IMR-90 (cell line): ENCODE measurements at regions not wholly inside any gene's neighbourhood (a gene's known extent, or its start where the extent isn't known, plus 50 kb on each side); places are given as distances from the start of the nearest gene placed in this dataset.
A peak's percentile ranks its signal among the peaks of the same experiment; 100 is the strongest.
"Not testable (repeated sequence)": the region's sequence is repeated elsewhere in the genome, so short reads cannot be mapped to it uniquely, and the experiment has no call there.

Experiments used
- ATAC-seq: fragments of 200-7000 bp; cut with Tn5 transposase; 2 replicates; pipeline ENCODE4 v1.9.1; 2020; ENCODE audit warnings: low read depth, mild to moderate bottlenecking, moderate library complexity
- BruUV-seq: library from RNA; stranded (reverse); fragments of 400-500 nt; replicated peaks from 2 replicates; lab custom pipeline; 2021; lab: Mats Ljungman, UMichigan
- CTCF ChIA-PET: fragments of 300-600 bp; formaldehyde crosslinking; extraction: SDS; loops from one replicate; lab custom pipeline; 2021; ENCODE audit warnings: antibody characterized with exemption; lab: Yijun Ruan, JAX
- POLR2A ChIA-PET: fragments of 300-600 bp; sonication (Branson Sonifier 250); formaldehyde crosslinking; loops from one replicate; lab custom pipeline; 2022; ENCODE audit warnings: antibody characterized with exemption; ENCODE audit not compliant: unreplicated experiment; lab: Charles Lee
- DNase-seq: peaks from one replicate; pipeline ENCODE4 v3.0.0; 2013
- H2AFZ ChIP-seq: replicated peaks from 2 replicates; pipeline ENCODE3; 2013; ENCODE audit warnings: low read length, mild to moderate bottlenecking; ENCODE audit not compliant: poor library complexity
- H2AK5ac ChIP-seq: 2 replicates; pipeline ENCODE4 v1.6.1; 2013; ENCODE audit warnings: low read depth, low read length, inconsistent platforms
- H2AK9ac ChIP-seq: replicated peaks from 2 replicates; pipeline ENCODE3; 2013; ENCODE audit warnings: mild to moderate bottlenecking, low read depth, low read length, moderate library complexity; ENCODE audit not compliant: poor library complexity
- H2BK120ac ChIP-seq: 2 replicates; pipeline ENCODE4 v1.6.1; 2013; ENCODE audit warnings: low read depth, low read length, inconsistent platforms
- H2BK15ac ChIP-seq: 3 replicates; pipeline ENCODE4 v1.6.1; 2013; ENCODE audit warnings: low read depth, low read length, inconsistent platforms
- H2BK20ac ChIP-seq: 2 replicates; pipeline ENCODE4 v1.6.1; 2013; ENCODE audit warnings: low read depth, mild to moderate bottlenecking, inconsistent platforms, low read length, moderate library complexity
- H2BK5ac ChIP-seq: 2 replicates; pipeline ENCODE4 v1.6.1; 2013; ENCODE audit warnings: mild to moderate bottlenecking, low read depth, low read length, inconsistent platforms; ENCODE audit not compliant: poor library complexity, severe bottlenecking
- H3K14ac ChIP-seq: replicated peaks from 2 replicates; pipeline ENCODE4 v1.6.1; 2013; ENCODE audit warnings: low read depth, low read length, inconsistent platforms
- H3K18ac ChIP-seq: 2 replicates; pipeline ENCODE4 v1.6.1; 2013; ENCODE audit warnings: low read depth, low read length, control low read depth
- H3K23ac ChIP-seq: 2 replicates; pipeline ENCODE4 v1.6.1; 2013; ENCODE audit warnings: low read depth, low read length, inconsistent platforms
- H3K27ac ChIP-seq: 2 replicates; pipeline ENCODE4 v1.5.1; 2013; ENCODE audit warnings: mild to moderate bottlenecking, control low read depth, low read length; ENCODE audit not compliant: insufficient read depth
- H3K27me3 ChIP-seq: 2 replicates; pipeline ENCODE4 v1.6.1; 2013; ENCODE audit warnings: low read length; ENCODE audit not compliant: control insufficient read depth, insufficient read depth
- H3K36me3 ChIP-seq: 2 replicates; pipeline ENCODE4 v1.6.1; 2013; ENCODE audit warnings: low read length, mixed read lengths; ENCODE audit not compliant: control insufficient read depth, insufficient read depth
- H3K4ac ChIP-seq: 2 replicates; pipeline ENCODE4 v1.6.1; 2013; ENCODE audit warnings: low read depth, low read length, inconsistent platforms
- H3K4me1 ChIP-seq: 2 replicates; pipeline ENCODE4 v1.6.1; 2013; ENCODE audit warnings: low read length, mixed read lengths; ENCODE audit not compliant: control insufficient read depth, insufficient read depth
- H3K4me2 ChIP-seq: 2 replicates; pipeline ENCODE4 v1.6.1; 2013; ENCODE audit warnings: low read depth, mild to moderate bottlenecking, control low read depth, low read length, moderate library complexity
- H3K4me3 ChIP-seq: 2 replicates; pipeline ENCODE4 v1.5.1; 2013; ENCODE audit warnings: low read depth, mild to moderate bottlenecking, control low read depth, low read length, moderate library complexity; ENCODE audit not compliant: insufficient read depth
- H3K56ac ChIP-seq: 2 replicates; pipeline ENCODE4 v1.6.1; 2013; ENCODE audit warnings: low read length, inconsistent platforms; ENCODE audit not compliant: insufficient read depth; ENCODE audit errors: extremely low read depth
- H3K79me1 ChIP-seq, 2 experiments: 2 replicates each; pipeline ENCODE4 v1.6.1; 2013; ENCODE audit warnings: low read length in 2 of 2, inconsistent platforms in 1 of 2, low read depth in 1 of 2
- H3K9ac ChIP-seq: 2 replicates; pipeline ENCODE4 v1.6.1; 2013; ENCODE audit warnings: low read depth, low read length, control low read depth
- H3K9me1 ChIP-seq: 2 replicates; pipeline ENCODE4 v1.6.1; 2013; ENCODE audit warnings: low read length, inconsistent platforms; ENCODE audit not compliant: insufficient read depth
- H3K9me3 ChIP-seq: 2 replicates; pipeline ENCODE4 v1.6.1; 2013; ENCODE audit warnings: low read length; ENCODE audit not compliant: control insufficient read depth, insufficient read depth
- H4K20me1 ChIP-seq: 2 replicates; pipeline ENCODE4 v1.6.1; 2013; ENCODE audit warnings: low read length, inconsistent platforms; ENCODE audit not compliant: insufficient read depth
- H4K5ac ChIP-seq: 2 replicates; pipeline ENCODE4 v1.6.1; 2013; ENCODE audit warnings: mild to moderate bottlenecking, low read depth, low read length, control low read depth
- H4K8ac ChIP-seq, 2 experiments: 2 replicates each; pipeline ENCODE4 v1.6.1; 2013; ENCODE audit warnings: low read depth in 2 of 2, low read length in 2 of 2, control low read depth in 1 of 2, inconsistent platforms in 1 of 2
- H4K91ac ChIP-seq: 2 replicates; pipeline ENCODE4 v1.6.1; 2013; ENCODE audit warnings: low read depth, low read length, inconsistent platforms; ENCODE audit not compliant: insufficient read depth
- CEBPB ChIP-seq: IDR thresholded peaks from 2 replicates; pipeline ENCODE4 v1.6.1; 2012; ENCODE audit warnings: low read depth, low read length, improper control_type of control experiment
- WGBS, 2 experiments: methylation state at CpG; one replicate each; pipeline versions ENCODE4 v1.1.5 to v1.1.7; 2013; ENCODE audit warnings: missing lambda C conversion rate in 2 of 2; ENCODE audit not compliant: insufficient read length in 1 of 2; ENCODE audit errors: extremely low coverage in 2 of 2; 5-methylcytosine and 5-hydroxymethylcytosine counted together
- dilution Hi-C: fragments of 300-500 bp; cut with HindIII; formaldehyde crosslinking; loops from one replicate; pipeline ENCODE4 v1.14.3; 2018; ENCODE audit warnings: low sequenced_read_pairs; ENCODE audit not compliant: unreplicated experiment
- in situ Hi-C: fragments of 300-500 bp; cut with MboI; formaldehyde crosslinking; loops from 3 replicates; pipeline ENCODE4 v1.14.3; 2019; ENCODE audit warnings: low sequenced_read_pairs, inconsistent platforms, mixed read lengths
- intact Hi-C: fragments of 100-400 bp; cut with micrococcal nuclease; formaldehyde crosslinking; loops from 2 replicates; pipeline ENCODE4 v1.10.0; 2022

GRCh38 chr10:26919156-26919860 lies 58.5 kb upstream of the ABI1 start:
- H2BK15ac ChIP-seq, H2BK120ac ChIP-seq, ATAC-seq, H3K79me1 ChIP-seq, H2AK9ac ChIP-seq, H3K23ac ChIP-seq, H3K27ac ChIP-seq, DNase-seq, H3K56ac ChIP-seq, H3K14ac ChIP-seq, POLR2A ChIA-PET, H4K20me1 ChIP-seq, H3K18ac ChIP-seq, H4K8ac ChIP-seq, H2AK5ac ChIP-seq, H2AFZ ChIP-seq, in situ Hi-C loops, H4K91ac ChIP-seq, H3K9me1 ChIP-seq, H3K27me3 ChIP-seq, H3K4me3 ChIP-seq, CTCF ChIA-PET, H2BK20ac ChIP-seq, H2BK5ac ChIP-seq, H3K9me3 ChIP-seq, H3K9ac ChIP-seq, H3K36me3 ChIP-seq, H3K4ac ChIP-seq, H3K4me2 ChIP-seq, dilution Hi-C loops, H3K4me1 ChIP-seq, H4K5ac ChIP-seq, intact Hi-C loops, BruUV-seq: not testable (repeated sequence)
- peak; percentile 38 for TF ChIP-seq CEBPB
- WGBS, 2 experiments: 88% methylated on average over 5 of the region's 16 CpGs; no CpG with 5 or more reads in 1 of the 2 experiments
